ENCODE measurements at regions not wholly inside any gene's neighbourhood (a gene's known extent, or its start where the extent isn't known, plus 50 kb on each side); places are given as distances from the start of the nearest gene placed in this dataset.
A peak's percentile ranks its signal among the peaks of the same experiment; 100 is the strongest.

DNA sequence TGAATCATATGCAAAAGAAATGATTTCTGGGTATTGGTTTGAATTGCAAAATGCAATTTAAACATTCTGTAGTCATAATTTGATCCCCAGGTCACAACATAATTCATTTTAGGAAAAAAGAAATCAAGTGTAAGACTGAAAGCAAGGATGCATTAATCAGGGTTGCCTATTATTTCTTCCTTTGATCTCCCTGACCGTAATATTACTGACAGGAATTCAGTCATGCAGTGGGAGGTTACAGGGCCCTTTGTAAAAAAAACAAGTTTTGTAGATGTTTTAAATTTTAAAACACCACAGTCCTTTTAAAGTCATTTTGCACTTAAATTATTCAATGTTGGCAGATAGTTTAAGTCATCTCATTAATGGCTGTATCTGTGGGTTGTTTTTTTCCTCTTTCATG is 263.0 kb upstream of the NCAM2 start:
- no peak for DNase-seq (ENCODE audit: low read depth, low spot score)

DNA sequence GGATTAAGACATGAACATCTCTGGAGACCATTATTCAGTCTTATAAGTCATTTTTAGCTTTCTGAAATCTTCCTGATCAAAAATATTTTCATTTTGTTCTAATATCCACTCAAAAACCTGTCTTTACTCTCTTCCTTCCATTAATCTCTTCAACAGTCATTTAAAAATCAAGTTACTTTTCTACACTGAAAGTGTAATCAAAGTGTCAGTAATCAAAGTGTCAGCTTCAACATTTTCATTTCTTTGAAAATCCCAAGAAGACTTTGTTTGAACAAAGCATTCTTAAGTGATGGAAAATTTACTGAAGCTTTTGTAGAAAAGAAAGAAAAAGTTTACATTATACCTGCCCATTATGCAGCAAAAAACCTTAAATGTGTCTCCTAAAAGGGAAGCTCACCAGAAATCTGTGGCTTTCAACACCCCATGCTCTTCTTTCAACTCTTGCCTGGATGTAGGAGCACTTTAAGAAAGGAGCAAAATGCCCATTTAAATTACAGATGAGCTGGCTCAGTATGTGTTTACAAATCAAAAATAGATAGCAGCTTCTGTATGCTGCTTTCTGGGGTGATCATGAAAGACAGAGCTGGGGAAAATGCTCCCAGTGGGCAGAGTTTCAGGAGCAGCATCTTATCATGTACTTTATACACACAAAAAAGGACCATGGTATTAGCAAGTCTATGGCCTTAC is 260.8 kb upstream of the NCAM2 start:
- no peak for DNase-seq (ENCODE audit: low read depth, low spot score)

DNA sequence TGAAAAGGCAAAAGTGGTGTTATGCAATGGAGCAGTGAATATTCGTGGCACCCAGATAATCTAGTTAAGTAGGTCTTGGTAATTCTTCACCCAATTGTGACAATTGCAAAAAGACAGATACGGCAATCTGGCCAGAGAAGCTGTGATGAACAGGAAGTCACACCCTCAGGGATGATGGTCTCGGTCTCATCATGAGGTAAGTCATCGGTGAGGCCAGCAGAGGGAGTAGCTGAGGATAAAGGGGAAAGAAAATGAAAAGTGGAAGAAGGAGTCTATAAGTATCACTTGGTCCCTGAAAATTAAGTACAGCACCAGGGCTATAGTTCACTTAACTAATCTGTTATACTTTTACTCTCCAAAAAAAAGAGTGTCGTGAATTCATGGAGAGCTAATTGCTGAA is 258.8 kb upstream of the NCAM2 start:
- DNase-seq (ENCODE audit: low read depth, low spot score), result peak; percentile 9

DNA sequence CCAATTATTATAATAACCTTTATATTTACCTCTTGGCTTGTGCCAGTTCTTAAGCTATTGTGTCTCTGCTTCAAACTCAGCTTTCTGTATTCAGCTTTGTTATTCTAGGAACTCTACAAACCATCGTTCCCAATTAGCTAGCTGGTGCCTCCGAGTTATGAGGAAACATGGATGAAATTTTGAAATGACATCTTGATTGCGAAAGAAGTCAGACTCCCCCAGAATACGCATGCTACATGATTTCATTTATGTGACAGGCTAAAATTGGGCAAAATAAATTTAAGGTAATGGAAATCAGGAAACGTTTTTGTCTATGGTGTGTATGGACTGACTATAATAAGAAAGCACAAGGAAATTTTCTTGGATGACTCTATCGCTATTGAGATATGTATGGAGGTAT is 256.8 kb upstream of the NCAM2 start:
- no peak for DNase-seq (ENCODE audit: low read depth, low spot score)

DNA sequence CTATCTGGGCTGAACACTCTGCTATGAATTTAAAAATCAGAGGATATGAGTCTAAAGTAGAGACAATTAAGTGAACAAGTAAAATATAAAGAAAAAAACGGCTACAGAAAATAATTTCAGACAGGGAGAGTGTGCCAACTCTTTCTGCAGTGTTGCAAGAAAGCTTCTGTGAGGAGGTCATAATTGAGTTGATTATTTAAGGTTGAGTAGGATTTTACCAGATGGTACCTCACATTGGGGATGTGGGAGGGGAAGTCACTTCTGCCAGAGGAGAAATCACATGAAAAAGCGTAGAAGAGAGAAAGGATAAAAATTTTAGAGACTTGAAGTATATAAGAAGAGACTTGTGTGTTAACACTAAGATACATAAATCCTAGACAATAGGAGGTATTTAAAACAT is 238.0 kb upstream of the NCAM2 start:
- DNase-seq (ENCODE audit: low read depth, low spot score), result no peak

DNA sequence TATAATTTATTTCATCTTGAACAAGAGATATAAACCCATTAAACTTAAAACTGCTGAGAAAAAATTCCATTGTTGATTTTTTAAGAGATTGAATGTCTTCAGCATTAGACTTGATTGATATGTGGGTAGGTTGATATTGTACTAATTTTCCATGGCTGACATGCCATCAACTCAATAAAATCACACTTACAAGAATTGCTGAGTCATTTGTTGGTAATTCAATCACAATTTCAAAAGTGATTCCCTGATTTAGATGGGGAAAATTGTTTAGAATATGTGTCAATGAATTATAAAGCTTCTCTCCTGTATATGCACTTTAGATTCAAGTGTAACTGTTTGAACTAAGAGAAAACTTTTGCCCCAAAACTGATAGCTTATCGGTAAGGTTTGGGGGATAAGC is 223.5 kb upstream of the NCAM2 start:
- no peak for DNase-seq (ENCODE audit: low read depth, low spot score)

DNA sequence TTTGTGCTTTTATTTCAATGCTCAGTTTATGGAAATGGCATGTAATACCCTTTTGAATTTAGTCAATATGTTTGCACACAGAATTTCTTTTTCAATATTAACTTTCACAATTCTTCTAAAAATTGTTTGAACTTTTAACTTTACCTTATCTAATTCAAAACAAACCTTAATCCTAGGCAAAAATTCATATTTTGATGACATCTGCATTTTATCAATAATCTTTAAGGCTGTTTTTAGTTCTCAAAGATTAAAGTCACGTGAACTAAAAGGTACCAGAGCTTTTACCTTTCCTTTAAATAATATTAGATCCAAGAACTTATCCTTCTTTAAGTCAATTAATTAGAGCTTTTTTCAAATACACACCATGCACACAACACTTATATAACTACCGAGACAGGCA is 218.9 kb upstream of the NCAM2 start:
- no peak for DNase-seq (ENCODE audit: low read depth, low spot score)

DNA sequence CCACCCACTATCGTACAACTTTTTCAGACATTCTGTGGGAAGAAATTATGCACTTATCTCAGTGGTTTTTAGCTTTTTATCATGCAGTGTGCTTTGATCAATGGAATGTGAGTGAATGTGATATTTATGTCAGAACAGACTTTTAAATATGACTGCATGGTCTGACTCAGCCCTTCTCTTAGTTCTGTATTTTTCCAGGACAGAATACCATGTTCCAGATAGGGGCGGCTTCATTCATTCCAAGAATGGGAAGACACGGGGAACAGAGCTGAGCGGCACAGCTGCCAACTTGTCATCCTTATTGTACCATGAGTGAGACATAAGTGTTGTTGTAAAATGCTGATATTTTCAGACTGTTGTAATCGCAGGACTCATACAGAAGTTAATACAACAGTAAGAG is 214.6 kb upstream of the NCAM2 start:
- no peak for DNase-seq (ENCODE audit: low read depth, low spot score)

DNA sequence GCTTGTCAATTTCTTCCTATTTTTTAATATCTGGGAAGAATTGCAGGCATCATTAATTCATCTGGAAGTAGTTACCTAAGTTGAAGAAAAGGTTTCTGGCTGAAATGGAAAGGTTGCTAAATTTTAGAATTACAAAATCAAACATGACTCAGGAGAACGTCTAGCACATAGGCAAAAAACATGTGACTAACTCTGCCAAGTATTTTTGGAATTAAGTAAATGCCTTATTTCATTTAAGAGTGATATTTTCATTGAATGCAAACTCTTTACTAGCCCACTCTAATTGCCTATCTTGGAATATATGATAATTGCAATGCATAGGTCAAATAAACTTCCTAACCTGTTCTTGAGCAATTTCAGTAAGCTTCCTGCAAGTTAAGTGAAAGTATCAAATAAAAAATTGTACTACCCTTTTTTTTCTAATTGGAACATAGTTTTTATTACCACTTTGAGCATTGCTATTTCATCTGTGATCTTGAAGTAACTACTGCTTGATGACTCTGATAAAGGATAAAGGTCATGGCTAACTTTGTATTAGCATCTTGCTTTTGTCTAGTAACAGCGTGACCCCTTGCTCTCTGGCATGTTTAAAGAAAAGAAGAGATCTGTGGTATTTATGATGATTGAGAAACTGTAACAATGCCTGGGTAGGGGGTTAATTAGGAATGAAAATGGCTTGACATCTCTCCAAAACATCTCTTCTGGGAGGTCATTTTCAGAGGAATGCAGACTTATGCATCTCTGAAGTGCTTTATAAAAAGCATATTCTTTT is 208.3 kb upstream of the NCAM2 start:
- peak; percentile 6 for DNase-seq (ENCODE audit: low read depth, low spot score)

DNA sequence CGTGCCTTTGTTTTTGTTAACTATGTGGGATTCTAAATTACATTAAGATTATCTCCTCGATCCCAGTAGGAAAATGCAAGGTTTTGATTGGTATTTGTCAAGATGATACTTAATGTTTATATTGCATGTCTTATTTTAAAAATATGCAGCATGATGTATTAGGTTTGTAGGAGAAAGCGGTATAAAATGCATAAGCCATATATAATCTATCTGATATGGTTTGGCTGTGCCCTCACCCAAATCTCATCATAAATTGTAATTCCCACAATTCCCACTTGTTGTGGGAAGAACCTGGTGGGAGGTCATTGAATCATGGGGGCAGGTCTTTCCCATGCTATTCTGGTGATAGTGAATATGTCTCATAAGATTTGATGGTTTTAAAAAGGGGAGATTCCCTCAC is 198.1 kb upstream of the NCAM2 start:
- no peak for DNase-seq (ENCODE audit: low read depth, low spot score)

DNA sequence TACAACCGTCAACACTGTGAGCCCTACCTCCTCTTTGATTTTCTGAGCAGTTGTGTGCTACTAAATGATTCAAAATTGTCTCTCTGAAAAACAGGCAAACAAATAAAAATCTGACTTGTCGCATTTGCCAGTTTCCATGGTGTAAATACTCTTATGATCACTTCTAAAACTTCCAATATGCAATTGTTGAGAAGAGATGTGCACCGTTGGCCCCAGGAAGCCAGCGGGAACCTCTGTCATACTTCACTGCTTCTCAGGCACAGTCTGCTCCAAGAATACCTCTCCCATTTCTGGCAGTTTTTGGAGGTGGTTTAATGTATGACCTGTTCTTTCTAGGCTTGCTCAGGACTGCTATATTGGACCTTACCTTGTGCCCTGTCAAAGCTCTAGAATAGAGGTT is 196.0 kb upstream of the NCAM2 start:
- DNase-seq (ENCODE audit: low read depth, low spot score), result no peak

DNA sequence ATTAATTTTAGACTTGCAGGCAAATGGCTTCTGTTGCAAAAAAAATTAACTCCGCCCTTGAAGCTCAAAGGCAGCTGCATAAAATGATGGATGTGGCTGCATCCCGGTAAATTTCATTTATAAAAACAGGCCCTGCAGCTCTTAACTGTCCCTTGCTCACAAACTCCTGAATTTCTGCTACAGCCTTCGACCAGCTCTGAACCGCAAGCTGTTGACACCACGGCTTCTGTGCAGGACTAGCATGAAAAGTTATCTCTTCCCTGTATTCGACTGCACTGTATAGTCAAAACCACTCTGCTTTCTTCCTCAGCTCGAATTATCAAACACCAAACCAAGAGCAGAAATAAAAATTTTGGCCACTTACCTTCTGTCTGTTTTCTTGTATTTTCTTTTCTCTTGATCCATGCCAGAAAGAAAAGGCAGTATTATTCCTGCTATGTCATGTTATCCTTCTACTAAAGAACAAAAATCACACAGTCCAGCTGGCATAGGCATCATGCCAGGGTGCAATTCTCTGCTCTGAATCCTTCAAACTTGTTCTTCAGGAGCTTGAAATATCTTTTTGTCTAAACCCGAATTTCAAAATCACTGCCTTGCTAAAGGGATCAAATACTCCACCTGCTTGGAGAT is 195.5 kb upstream of the NCAM2 start:
- no peak for DNase-seq (ENCODE audit: low read depth, low spot score)

DNA sequence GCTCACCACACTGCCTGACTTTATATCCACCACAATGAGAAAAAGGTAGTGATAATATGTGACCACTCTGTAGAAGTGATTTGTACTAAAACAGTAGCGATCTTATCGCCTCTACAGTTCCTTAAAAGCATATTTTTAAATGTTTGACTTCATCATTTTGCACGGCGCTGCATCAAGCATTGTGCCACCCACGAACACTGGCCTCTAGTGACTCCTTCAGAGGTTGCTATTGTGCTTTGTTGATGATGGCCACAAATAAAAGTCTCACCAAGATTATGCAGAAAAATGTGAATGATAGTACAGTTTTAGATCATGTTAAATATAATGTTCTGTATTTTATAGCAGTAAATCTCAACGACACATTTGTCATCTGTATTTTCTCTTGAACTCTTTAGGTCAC is 186.5 kb upstream of the NCAM2 start:
- no peak for DNase-seq (ENCODE audit: low read depth, low spot score)

DNA sequence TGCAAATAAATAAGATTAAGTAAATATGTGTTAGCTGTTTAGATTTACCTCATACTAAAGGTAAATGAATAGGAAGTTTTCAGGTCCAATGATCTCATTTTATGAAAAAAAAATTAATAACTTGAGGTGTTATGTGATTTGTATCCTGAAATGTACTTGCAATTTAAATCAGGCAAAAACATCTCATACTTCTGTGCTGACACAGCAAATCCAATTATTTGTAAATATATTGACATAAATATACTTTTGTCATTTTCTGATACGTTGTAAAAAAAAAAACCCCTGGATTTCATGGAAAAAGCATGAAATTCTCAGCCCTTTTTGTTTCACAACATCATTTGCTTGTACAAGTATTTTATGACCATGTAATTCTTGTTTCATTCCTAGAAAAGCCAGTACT is 184.1 kb upstream of the NCAM2 start:
- DNase-seq (ENCODE audit: low read depth, low spot score), result no peak

DNA sequence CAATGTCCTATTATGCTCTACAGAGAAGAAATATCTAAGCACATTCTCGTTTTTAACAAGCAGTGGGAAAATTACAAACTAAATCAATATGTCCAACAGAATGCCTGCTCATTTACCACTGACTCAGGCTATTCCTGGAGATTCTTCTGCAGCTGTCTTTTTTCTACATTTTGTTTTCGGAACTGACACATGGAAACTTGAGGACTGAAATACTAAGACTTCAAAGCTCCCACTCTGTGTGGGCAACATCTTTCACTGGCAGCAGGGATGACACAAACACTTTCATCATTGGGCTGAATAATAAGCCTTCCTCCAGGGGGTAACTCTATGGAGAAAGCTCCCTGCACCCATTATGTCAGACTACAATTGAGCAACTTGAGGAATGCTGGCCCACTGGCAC is 175.5 kb upstream of the NCAM2 start:
- DNase-seq (ENCODE audit: low read depth, low spot score), result peak; percentile 15

DNA sequence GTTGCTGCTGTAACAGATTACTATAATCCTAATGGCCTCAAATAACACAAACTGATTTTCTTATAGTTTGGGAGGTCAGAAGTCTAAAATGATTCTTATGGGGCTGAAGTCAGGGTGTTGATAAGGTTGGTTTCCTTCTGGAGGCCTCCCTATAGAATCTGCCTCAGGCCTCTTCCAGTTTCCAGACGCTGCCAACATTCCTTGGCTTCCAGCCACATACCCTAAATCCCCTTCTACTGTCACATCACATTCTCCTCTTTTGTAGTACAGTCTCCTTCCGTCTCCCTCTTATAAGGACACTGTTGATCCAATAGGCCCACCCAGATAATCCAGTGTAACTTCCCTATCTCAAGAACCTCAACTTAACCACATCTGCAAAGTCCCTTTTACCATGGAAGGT is 145.3 kb upstream of the NCAM2 start:
- peak; percentile 6 for DNase-seq (ENCODE audit: low read depth, low spot score)

DNA sequence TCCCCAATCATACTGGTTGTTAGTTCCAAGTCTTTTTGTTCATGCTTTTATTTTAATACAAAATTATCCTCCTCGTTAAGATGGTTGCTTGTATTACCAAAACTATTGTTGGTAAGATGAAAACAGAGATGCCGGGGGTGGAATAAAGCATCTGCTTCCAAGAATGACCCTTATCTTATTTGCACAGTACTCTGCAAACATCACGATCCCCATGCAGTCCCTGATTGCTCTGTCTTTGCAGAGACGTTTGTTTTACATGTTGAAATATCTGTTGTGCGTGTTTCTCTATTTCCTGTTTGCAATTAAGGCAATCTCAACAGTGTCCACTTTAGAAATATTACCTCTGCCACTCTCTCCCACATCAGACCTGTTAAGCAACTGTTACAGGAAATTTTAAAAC is 141.3 kb upstream of the NCAM2 start:
- no peak for DNase-seq (ENCODE audit: low read depth, low spot score)

DNA sequence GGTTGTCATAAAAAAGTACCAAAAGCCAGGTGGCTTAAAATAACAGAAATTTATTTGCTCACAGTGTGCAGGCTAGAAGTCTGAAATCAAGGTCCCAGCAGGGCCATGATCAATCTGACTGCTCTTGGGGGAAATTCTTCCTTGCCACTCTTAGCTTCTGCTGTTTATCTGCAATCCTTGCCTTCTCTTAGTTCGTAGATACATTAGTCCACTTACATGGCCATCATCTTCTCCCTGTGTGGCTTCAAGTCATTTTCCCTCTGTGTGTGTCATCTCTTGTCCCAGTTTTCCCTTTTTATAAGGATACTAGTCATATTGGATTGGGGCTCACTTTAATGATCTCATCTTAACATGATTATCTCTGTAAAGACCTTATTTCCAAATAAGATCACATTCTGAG is 124.0 kb upstream of the NCAM2 start:
- no peak for DNase-seq (ENCODE audit: low read depth, low spot score)

DNA sequence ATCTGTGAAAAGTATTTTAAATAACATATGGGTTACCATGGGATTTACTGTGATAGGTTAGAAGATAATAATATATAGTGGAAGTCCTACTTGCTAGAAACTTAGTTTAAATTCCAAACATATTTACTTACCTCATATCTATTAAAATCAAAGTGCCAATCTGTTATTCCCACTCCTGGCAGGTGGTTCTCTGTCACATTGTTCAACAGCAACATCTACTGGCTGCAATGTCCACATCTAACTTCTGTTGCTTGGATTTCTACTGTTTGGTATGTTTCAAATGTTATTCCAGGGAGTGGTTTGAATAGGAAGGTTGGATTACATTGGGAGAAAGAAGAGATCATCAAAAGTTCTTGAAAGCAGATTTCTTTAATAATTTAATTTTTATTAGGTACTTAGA is 122.5 kb upstream of the NCAM2 start:
- no peak for DNase-seq (ENCODE audit: low read depth, low spot score)

DNA sequence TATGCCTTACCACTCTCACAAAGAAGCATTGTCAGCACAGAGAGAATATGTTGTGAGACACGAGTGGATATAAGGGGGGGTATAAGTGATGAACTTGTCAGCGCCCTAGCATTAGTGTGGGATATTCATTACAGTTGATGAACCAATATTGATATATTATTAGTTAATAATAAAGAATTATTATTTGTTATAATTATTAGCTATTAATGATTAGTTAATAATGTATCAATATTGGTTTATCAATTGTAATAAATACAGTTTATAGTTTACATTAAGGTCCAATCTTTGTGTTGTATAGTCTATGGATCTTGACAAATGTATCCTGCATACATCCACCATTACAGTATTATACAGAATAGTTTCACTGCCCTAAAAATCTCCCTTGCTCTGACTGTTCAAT is 120.2 kb upstream of the NCAM2 start:
- no peak for DNase-seq (ENCODE audit: low read depth, low spot score)

DNA sequence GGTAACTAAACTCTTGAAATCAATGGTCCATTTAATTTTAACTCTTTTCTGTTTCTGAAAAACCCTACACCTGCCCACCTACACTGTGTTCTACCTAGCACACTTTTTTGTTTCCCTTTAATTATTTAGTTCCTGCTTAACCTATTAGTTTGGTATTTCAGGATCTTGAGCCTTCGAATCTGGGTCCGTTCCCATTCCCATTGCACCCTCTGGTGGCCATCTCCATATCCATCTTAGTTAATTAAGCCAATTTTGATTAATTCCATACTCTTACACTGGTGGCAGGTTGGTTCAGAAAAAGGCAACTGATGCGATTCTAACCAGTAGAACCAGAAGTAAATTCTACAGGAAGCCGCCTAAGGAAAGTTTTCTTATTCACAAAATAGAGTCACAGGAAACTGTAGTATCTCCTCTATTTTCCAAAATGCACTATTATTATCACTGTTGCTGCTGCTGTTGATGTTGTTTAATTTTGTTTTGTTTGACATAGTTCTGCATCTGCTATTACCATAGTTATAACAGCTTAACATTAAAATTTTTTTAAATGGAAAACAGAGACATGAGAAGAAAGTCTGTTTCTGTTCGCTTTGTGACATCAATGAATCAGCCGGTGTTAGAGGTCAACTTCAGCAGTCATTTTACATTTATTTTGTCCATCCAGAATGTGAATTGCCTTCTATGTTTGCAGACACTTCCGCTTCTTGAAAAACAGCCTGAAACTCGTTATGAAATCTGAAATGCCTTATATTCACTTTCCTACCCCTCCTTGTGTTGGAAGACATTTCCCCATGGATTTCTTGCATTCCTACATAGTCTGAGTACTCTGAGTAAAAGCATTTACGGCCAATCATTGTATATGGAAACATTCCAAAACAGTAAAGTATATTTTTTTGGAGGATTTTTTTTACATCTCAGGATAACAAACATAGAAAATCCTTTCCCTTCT is 115.5 kb upstream of the NCAM2 start:
- DNase-seq (ENCODE audit: low read depth, low spot score), result peak; percentile 43

DNA sequence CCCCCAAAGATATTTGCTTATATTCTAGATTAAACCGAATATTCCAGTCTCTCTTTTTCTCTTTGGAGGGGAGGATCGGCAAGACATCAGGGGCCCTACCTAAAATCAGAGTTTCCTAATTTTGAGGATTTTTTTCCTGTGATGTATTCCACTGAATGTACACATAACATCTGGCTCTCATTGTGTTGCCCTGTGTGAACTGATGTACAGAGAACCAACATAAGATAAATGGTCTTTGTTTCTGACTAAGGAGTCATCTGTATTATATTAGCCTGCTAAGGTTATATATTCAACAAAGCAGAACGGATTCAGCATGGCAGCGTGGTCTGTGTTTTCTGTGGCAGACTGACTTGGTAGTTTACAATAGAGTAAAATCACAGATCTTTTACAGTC is 114.8 kb upstream of the NCAM2 start:
- DNase-seq (ENCODE audit: low read depth, low spot score), result no peak

All from ELF-1 (cell line).